ENCODE measurements at regions not wholly inside any gene's neighbourhood (a gene's known extent, or its start where the extent isn't known, plus 50 kb on each side); places are given as distances from the start of the nearest gene placed in this dataset.

DNA sequence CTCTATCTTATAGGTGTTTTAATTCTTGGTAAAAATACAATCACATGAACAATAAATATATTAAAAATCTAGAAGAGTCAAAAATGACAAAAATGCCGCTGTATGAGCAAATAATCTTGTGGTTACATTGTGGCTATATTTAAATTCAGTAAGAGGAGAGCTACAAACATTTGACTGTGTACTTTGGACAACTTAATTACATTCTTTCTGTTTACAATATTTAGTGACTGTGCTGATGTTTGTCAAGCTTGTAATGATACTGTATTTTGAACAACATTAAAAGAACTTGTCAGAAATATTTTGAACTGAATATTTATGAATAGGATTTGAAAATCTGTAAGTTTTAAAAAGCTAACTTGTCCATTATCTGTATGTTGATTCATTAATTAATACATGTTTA, 598.3 kb downstream of the SI start:
- ChIA-PET CTCF (no interaction called here), POLR2A (no interaction called here)
- no peak for TF ChIP-seq FOXS1 (CRISPR knock-in tag; IDR thresholded peaks at IDR 0.05)
- TF ChIP-seq, protein P1, sequence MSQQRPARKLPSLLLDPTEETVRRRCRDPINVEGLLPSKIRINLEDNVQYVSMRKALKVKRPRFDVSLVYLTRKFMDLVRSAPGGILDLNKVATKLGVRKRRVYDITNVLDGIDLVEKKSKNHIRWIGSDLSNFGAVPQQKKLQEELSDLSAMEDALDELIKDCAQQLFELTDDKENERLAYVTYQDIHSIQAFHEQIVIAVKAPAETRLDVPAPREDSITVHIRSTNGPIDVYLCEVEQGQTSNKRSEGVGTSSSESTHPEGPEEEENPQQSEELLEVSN (IDR thresholded peaks at IDR 0.05; ENCODE audit: borderline replicate concordance, low read depth), result no peak
- no peak for TF ChIP-seq CBX8 (IDR thresholded peaks at IDR 0.05)
- TF ChIP-seq JUNB (IDR thresholded peaks at IDR 0.05), result no peak
- no peak for TF ChIP-seq SREBF2 (IDR thresholded peaks at IDR 0.05)
- no peak for TF ChIP-seq EHMT2 (IDR thresholded peaks at IDR 0.05; ENCODE audit: low read depth)
- no peak for TF ChIP-seq RAD21 (conservative IDR thresholded peaks at IDR 0.05 in 1 of 2, IDR thresholded peaks at IDR 0.05 in 1 of 2)
- TF ChIP-seq RARB (CRISPR knock-in tag; IDR thresholded peaks at IDR 0.05), result no peak
- TF ChIP-seq, protein P2, sequence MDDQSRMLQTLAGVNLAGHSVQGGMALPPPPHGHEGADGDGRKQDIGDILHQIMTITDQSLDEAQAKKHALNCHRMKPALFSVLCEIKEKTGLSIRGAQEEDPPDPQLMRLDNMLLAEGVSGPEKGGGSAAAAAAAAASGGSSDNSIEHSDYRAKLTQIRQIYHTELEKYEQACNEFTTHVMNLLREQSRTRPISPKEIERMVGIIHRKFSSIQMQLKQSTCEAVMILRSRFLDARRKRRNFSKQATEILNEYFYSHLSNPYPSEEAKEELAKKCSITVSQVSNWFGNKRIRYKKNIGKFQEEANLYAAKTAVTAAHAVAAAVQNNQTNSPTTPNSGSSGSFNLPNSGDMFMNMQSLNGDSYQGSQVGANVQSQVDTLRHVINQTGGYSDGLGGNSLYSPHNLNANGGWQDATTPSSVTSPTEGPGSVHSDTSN (IDR thresholded peaks at IDR 0.05), result no peak
- 0% methylated on average over 1 of the region's 1 CpG for WGBS (ENCODE audit: missing lambda C conversion rate)
- Histone ChIP-seq H3K4me3 (no peak overlapping the region), H3K9me3 (no peaks in the 10 kb centered on the region), H3K4me1 (no peaks in the 10 kb centered on the region), H3K4me2 (no peak overlapping the region), H3K27ac (no peak overlapping the region)
- FAIRE-seq, result no peak
- DNase-seq (ENCODE audit: low read depth in 1 of 2, low spot score in 1 of 2), result no peak
- no peak for ATAC-seq

DNA sequence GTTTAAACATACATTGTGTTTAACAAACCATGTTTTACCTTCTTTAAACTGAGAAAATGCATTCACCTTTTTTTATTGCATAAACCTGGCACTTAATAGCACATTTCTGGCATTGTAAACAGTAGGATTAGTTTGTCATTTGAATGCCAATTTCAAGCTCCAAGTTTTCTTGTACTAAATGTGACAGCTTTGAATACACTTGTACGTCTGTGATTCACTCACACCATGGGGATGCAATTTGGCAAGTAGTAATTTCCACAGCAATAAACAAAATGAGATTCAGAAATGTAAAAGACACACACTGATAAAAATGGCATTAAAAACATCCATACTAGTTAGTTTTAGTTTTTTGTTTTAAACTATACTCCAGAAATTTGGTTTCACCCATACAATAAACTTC, 598.9 kb downstream of the SI start:
- TF ChIP-seq EP300 (IDR thresholded peaks at IDR 0.05) (no peak), CEBPB (IDR thresholded peaks at IDR 0.05) (no peak)
- WGBS (ENCODE audit: missing lambda C conversion rate), result 60% methylated on average over 1 of the region's 1 CpG
- Histone ChIP-seq H3K4me2 (no peak overlapping the region), H3K4me1 (no peaks in the 10 kb centered on the region), H3K9me3 (no peaks in the 10 kb centered on the region), H3K4me3 (no peak overlapping the region), H3K27ac (no peak overlapping the region)
- DNase-seq (ENCODE audit: low read depth in 1 of 2, low spot score in 1 of 2) (no peak), ATAC-seq (no peak), FAIRE-seq (no peak)
- ChIA-PET POLR2A (no interaction called here), CTCF (no interaction called here)

DNA sequence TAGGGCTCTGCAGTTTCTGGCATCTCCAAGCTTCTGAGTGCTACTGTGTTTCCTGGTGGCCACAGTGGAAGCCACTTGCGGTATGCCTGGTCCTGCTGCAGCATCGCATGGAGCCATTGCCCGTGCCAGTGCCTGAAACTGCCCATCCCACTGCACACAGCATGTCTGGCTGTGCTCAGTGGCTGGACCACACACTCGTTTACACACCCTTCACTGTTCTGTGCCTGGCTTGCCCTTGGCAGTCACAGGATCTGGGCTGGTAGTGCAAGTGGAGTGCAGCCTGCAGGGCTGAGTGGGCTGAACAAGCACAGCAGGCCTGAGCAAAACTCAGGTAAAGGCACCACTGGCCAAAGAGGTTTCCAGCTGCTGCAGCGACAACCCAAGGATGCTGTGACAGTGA, 600.0 kb downstream of the SI start:
- no peak for DNase-seq (ENCODE audit: low read depth in 1 of 2, low spot score in 1 of 2)
- POLR2A ChIA-PET, result no interaction called here
- H3K27ac ChIP-seq, result no peak overlapping the region
- no peak for TF ChIP-seq MAFK (IDR thresholded peaks at IDR 0.05; ENCODE audit: partially characterized antibody)
- TF ChIP-seq KDM5A (IDR thresholded peaks at IDR 0.05), result no peak
- TF ChIP-seq, protein P3, sequence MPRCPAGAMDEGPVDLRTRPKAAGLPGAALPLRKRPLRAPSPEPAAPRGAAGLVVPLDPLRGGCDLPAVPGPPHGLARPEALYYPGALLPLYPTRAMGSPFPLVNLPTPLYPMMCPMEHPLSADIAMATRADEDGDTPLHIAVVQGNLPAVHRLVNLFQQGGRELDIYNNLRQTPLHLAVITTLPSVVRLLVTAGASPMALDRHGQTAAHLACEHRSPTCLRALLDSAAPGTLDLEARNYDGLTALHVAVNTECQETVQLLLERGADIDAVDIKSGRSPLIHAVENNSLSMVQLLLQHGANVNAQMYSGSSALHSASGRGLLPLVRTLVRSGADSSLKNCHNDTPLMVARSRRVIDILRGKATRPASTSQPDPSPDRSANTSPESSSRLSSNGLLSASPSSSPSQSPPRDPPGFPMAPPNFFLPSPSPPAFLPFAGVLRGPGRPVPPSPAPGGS (IDR thresholded peaks at IDR 0.05), result no peak
- no peak for TF ChIP-seq HEYL (CRISPR knock-in tag; IDR thresholded peaks at IDR 0.05)
- H3K9me3 ChIP-seq, result no peaks in the 10 kb centered on the region
- 74% methylated on average over 5 of the region's 5 CpGs for WGBS (ENCODE audit: missing lambda C conversion rate)
- no peak for ATAC-seq
- H3K4me3 ChIP-seq, result no peak overlapping the region
- H3K4me1 ChIP-seq, result no peaks in the 10 kb centered on the region
- CTCF ChIA-PET, result no interaction called here
- no peak overlapping the region for H3K4me2 ChIP-seq
- FAIRE-seq, result no peak

DNA sequence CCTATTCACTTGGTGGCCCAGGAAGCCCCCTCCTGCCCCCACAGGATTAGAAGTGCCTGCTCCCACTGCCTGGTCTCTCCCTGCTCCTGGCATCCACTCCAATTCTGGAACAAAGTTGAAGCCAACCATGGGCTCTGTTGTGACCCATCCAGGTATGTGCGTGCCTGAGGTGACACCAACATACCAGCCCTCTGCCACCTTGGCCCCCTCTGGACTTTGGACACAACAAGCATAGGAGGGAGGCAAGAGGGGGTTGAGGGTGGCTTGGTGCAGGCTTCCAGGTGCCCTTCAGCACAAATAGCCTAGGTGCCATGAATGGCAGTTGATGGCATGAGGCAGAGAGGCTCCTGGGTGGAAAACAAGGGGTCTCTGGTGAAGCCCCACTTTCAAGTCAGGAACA, 600.9 kb downstream of the SI start:
- Histone ChIP-seq H3K27ac (no peak overlapping the region), H3K4me1 (no peaks in the 10 kb centered on the region), H3K9me3 (no peaks in the 10 kb centered on the region), H3K4me2 (no peak overlapping the region), H3K4me3 (no peak overlapping the region)
- WGBS (ENCODE audit: missing lambda C conversion rate), result 56% methylated on average over 1 of the region's 1 CpG
- ChIA-PET CTCF (no interaction called here), POLR2A (no interaction called here)
- no peak for FAIRE-seq
- ATAC-seq, result no peak
- no peak for DNase-seq (ENCODE audit: low read depth in 1 of 2, low spot score in 1 of 2)
- no peak for TF ChIP-seq RAD21 (conservative IDR thresholded peaks at IDR 0.05 in 1 of 2, IDR thresholded peaks at IDR 0.05 in 1 of 2)
- TF ChIP-seq, protein P4, sequence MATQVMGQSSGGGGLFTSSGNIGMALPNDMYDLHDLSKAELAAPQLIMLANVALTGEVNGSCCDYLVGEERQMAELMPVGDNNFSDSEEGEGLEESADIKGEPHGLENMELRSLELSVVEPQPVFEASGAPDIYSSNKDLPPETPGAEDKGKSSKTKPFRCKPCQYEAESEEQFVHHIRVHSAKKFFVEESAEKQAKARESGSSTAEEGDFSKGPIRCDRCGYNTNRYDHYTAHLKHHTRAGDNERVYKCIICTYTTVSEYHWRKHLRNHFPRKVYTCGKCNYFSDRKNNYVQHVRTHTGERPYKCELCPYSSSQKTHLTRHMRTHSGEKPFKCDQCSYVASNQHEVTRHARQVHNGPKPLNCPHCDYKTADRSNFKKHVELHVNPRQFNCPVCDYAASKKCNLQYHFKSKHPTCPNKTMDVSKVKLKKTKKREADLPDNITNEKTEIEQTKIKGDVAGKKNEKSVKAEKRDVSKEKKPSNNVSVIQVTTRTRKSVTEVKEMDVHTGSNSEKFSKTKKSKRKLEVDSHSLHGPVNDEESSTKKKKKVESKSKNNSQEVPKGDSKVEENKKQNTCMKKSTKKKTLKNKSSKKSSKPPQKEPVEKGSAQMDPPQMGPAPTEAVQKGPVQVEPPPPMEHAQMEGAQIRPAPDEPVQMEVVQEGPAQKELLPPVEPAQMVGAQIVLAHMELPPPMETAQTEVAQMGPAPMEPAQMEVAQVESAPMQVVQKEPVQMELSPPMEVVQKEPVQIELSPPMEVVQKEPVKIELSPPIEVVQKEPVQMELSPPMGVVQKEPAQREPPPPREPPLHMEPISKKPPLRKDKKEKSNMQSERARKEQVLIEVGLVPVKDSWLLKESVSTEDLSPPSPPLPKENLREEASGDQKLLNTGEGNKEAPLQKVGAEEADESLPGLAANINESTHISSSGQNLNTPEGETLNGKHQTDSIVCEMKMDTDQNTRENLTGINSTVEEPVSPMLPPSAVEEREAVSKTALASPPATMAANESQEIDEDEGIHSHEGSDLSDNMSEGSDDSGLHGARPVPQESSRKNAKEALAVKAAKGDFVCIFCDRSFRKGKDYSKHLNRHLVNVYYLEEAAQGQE (IDR thresholded peaks at IDR 0.05), result no peak
- TF ChIP-seq, protein P5, sequence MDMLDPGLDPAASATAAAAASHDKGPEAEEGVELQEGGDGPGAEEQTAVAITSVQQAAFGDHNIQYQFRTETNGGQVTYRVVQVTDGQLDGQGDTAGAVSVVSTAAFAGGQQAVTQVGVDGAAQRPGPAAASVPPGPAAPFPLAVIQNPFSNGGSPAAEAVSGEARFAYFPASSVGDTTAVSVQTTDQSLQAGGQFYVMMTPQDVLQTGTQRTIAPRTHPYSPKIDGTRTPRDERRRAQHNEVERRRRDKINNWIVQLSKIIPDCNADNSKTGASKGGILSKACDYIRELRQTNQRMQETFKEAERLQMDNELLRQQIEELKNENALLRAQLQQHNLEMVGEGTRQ (IDR thresholded peaks at IDR 0.05), result no peak
- TF ChIP-seq, protein P6, sequence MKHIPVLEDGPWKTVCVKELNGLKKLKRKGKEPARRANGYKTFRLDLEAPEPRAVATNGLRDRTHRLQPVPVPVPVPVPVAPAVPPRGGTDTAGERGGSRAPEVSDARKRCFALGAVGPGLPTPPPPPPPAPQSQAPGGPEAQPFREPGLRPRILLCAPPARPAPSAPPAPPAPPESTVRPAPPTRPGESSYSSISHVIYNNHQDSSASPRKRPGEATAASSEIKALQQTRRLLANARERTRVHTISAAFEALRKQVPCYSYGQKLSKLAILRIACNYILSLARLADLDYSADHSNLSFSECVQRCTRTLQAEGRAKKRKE (CRISPR knock-in tag; IDR thresholded peaks at IDR 0.05; ENCODE audit: low read depth), result no peak
- TF ChIP-seq KDM1A (IDR thresholded peaks at IDR 0.05; ENCODE audit: low read depth), result no peak
- no peak for TF ChIP-seq CHD4 (IDR thresholded peaks at IDR 0.05; ENCODE audit: borderline replicate concordance)
- TF ChIP-seq KDM5A (IDR thresholded peaks at IDR 0.05), result no peak
- TF ChIP-seq JUNB (IDR thresholded peaks at IDR 0.05), result no peak
- TF ChIP-seq, protein P1 (IDR thresholded peaks at IDR 0.05; ENCODE audit: borderline replicate concordance, low read depth), result no peak
- no peak for TF ChIP-seq CBX2 (IDR thresholded peaks at IDR 0.05; ENCODE audit: borderline replicate concordance, low read depth)
- TF ChIP-seq RNF2 (IDR thresholded peaks at IDR 0.05; ENCODE audit: borderline replicate concordance, low read depth), result no peak
- TF ChIP-seq NR3C1 (IDR thresholded peaks at IDR 0.05), result no peak

All from A549 (cell line).